H9 (cell line): ENCODE measurements at regions not wholly inside any gene's neighbourhood (a gene's known extent, or its start where the extent isn't known, plus 50 kb on each side); places are given as distances from the start of the nearest gene placed in this dataset.
A peak's percentile ranks its signal among the peaks of the same experiment; 100 is the strongest.

Experiments
- DNase-seq: peaks from one replicate; pipeline ENCODE4 v3.0.0-alpha.2; 2017
- H2AFZ ChIP-seq: one replicate; pipeline ENCODE4 v1.6.1; 2013; ENCODE audit warnings: mild to moderate bottlenecking, low read length, control low read depth, moderate library complexity
- H2AK5ac ChIP-seq: 2 replicates; pipeline ENCODE4 v1.6.1; 2013; ENCODE audit warnings: low read length, control low read depth, mixed read lengths; ENCODE audit not compliant: insufficient read length
- H2BK120ac ChIP-seq: one replicate; pipeline ENCODE4 v1.6.1; 2013; ENCODE audit warnings: low read depth, mild to moderate bottlenecking, low read length, control low read depth, inconsistent platforms; ENCODE audit not compliant: poor library complexity, severe bottlenecking
- H2BK12ac ChIP-seq: 2 replicates; pipeline ENCODE4 v1.6.1; 2013; ENCODE audit warnings: low read length, control low read depth, mixed read lengths, low read depth; ENCODE audit not compliant: insufficient read length
- H2BK15ac ChIP-seq: 2 replicates; pipeline ENCODE4 v1.6.1; 2013; ENCODE audit warnings: low read depth, low read length, control low read depth
- H2BK20ac ChIP-seq: one replicate; pipeline ENCODE4 v1.6.1; 2013; ENCODE audit warnings: low read depth, mild to moderate bottlenecking, low read length, control low read depth, inconsistent platforms; ENCODE audit not compliant: poor library complexity, severe bottlenecking
- H2BK5ac ChIP-seq: 2 replicates; pipeline ENCODE4 v1.6.1; 2013; ENCODE audit warnings: low read length, control low read depth, mixed read lengths; ENCODE audit not compliant: insufficient read length
- H3K14ac ChIP-seq: 2 replicates; pipeline ENCODE4 v1.6.1; 2013; ENCODE audit warnings: low read length, control low read depth; ENCODE audit not compliant: insufficient read depth
- H3K18ac ChIP-seq: 2 replicates; pipeline ENCODE4 v1.6.1; 2013; ENCODE audit warnings: low read depth, mild to moderate bottlenecking, mixed read lengths, low read length, control low read depth; ENCODE audit not compliant: insufficient read length
- H3K23ac ChIP-seq: 2 replicates; pipeline ENCODE4 v1.6.1; 2013; ENCODE audit warnings: low read length, control low read depth, mixed read lengths, low read depth; ENCODE audit not compliant: insufficient read length
- H3K23me2 ChIP-seq: 2 replicates; pipeline ENCODE4 v1.6.1; 2013; ENCODE audit warnings: low read depth, mild to moderate bottlenecking, mixed read lengths, low read length, control low read depth; ENCODE audit not compliant: insufficient read length, poor library complexity, severe bottlenecking
- H3K27ac ChIP-seq: 2 replicates; pipeline ENCODE4 v1.5.1; 2013; ENCODE audit warnings: low read length, control low read depth, mixed read lengths, low read depth; ENCODE audit not compliant: insufficient read length
- H3K27me3 ChIP-seq: 2 replicates; pipeline ENCODE4 v1.6.1; 2013; ENCODE audit warnings: low read length, control low read depth, inconsistent platforms; ENCODE audit not compliant: insufficient read depth
- H3K4ac ChIP-seq: 2 replicates; pipeline ENCODE4 v1.6.1; 2013; ENCODE audit warnings: low read depth, mild to moderate bottlenecking, control low read depth, inconsistent platforms, low read length, moderate library complexity
- H3K4me1 ChIP-seq: 2 replicates; pipeline ENCODE4 v1.6.1; 2013; ENCODE audit warnings: low read length, control low read depth, inconsistent platforms; ENCODE audit not compliant: insufficient read depth
- H3K4me2 ChIP-seq: 2 replicates; pipeline ENCODE4 v1.6.1; 2013; ENCODE audit warnings: low read length, control low read depth, mixed read lengths; ENCODE audit not compliant: insufficient read length, insufficient read depth
- H3K56ac ChIP-seq: 2 replicates; pipeline ENCODE4 v1.6.1; 2013; ENCODE audit warnings: low read depth, mild to moderate bottlenecking, mixed read lengths, low read length, control low read depth; ENCODE audit not compliant: insufficient read length
- H3K79me1 ChIP-seq: 2 replicates; pipeline ENCODE4 v1.6.1; 2013; ENCODE audit warnings: low read depth, mild to moderate bottlenecking, moderate library complexity, low read length, control low read depth, inconsistent platforms; ENCODE audit not compliant: insufficient read depth, poor library complexity, severe bottlenecking
- H3K79me2 ChIP-seq: 2 replicates; pipeline ENCODE4 v1.6.1; 2013; ENCODE audit warnings: low read length, control low read depth, inconsistent platforms; ENCODE audit not compliant: insufficient read depth
- H3K9ac ChIP-seq: 2 replicates; pipeline ENCODE4 v1.6.1; 2013; ENCODE audit warnings: low read length, control low read depth, mixed read lengths; ENCODE audit not compliant: insufficient read length; ENCODE audit errors: extremely low read depth
- H3K9me3 ChIP-seq: one replicate; pipeline ENCODE4 v1.6.1; 2013; ENCODE audit warnings: low read depth, low read length, inconsistent platforms; ENCODE audit not compliant: control insufficient read depth
- H3T11ph ChIP-seq: one replicate; pipeline ENCODE4 v1.6.1; 2013; ENCODE audit warnings: mild to moderate bottlenecking, low read length, control low read depth, inconsistent platforms
- H4K20me1 ChIP-seq: one replicate; pipeline ENCODE4 v1.6.1; 2013; ENCODE audit not compliant: control insufficient read depth, insufficient read length, insufficient read depth
- H4K5ac ChIP-seq: 2 replicates; pipeline ENCODE4 v1.6.1; 2013; ENCODE audit warnings: low read depth, mild to moderate bottlenecking, mixed read lengths, low read length, control low read depth; ENCODE audit not compliant: insufficient read length
- H4K8ac ChIP-seq: replicated peaks from 2 replicates; pipeline ENCODE4 v1.6.1; 2013; ENCODE audit warnings: low read length, control low read depth, mixed read lengths, low read depth; ENCODE audit not compliant: insufficient read length
- H4K91ac ChIP-seq: 2 replicates; pipeline ENCODE4 v1.6.1; 2013; ENCODE audit warnings: low read depth, mild to moderate bottlenecking, moderate library complexity, mixed read lengths, low read length, control low read depth; ENCODE audit not compliant: insufficient read length
- H3K27ac Mint-ChIP-seq, 3 experiments: 2 replicates in 2 of 3; 3 replicates in 1 of 3; pipeline ENCODE4 v1.8.0; 2020 to 2021; ENCODE audit warnings: mixed read lengths in 3 of 3, mild to moderate bottlenecking in 1 of 3, moderate library complexity in 1 of 3
- H3K27me3 Mint-ChIP-seq: 2 replicates; pipeline ENCODE4 v1.8.0; 2021; ENCODE audit warnings: low read depth, mild to moderate bottlenecking, moderate library complexity, mixed read lengths
- H3K36me3 Mint-ChIP-seq, 3 experiments: 2 replicates in 2 of 3; 3 replicates in 1 of 3; pipeline ENCODE4 v1.8.0; 2020 to 2021; ENCODE audit warnings: low read depth in 3 of 3, mixed read lengths in 3 of 3; ENCODE audit not compliant: insufficient read depth in 1 of 3
- H3K4me1 Mint-ChIP-seq, 2 experiments: 2 replicates each; pipeline ENCODE4 v1.8.0; 2020; ENCODE audit warnings: mixed read lengths in 2 of 2
- H3K4me3 Mint-ChIP-seq, 2 experiments: 2 replicates in 1 of 2; 3 replicates in 1 of 2; pipeline ENCODE4 v1.8.0; 2020 to 2021; ENCODE audit warnings: mild to moderate bottlenecking in 2 of 2, mixed read lengths in 2 of 2, moderate library complexity in 1 of 2
- H3K9me3 Mint-ChIP-seq, 2 experiments: 2 replicates in 1 of 2; 3 replicates in 1 of 2; pipeline ENCODE4 v1.8.0; 2020; ENCODE audit warnings: mild to moderate bottlenecking in 2 of 2, mixed read lengths in 2 of 2, moderate library complexity in 1 of 2
- CTCF ChIP-seq: fragments of 200-600 bp; sonication (generic); conservative IDR thresholded peaks from 3 replicates; pipeline ENCODE4 v1.8.0; 2021; ENCODE audit warnings: antibody characterized with exemption, mild to moderate bottlenecking
- WGBS: extraction: QIAGEN DNeasy Blood & Tissue Kit; methylation state at CpG from one replicate; pipeline ENCODE4 v1.1.7; 2013; ENCODE audit warnings: missing lambda C conversion rate, low lambda C conversion rate, mixed read lengths; ENCODE audit not compliant: insufficient read length; ENCODE audit errors: extremely low coverage; 5-methylcytosine and 5-hydroxymethylcytosine counted together

- no peak overlapping the region for H3K27ac ChIP-seq
- peak overlapping the region; percentile 38 to 76 (median 55); a peak in 5 of 7 replicates for H3K27ac Mint-ChIP-seq
- DNase-seq = no peak
- H3K23ac ChIP-seq = no peak overlapping the region
- no peaks in the 10 kb centered on the region for H3K27me3 Mint-ChIP-seq
- no peak overlapping the region for H3K56ac ChIP-seq
- no peak overlapping the region for H3K9ac ChIP-seq
- WGBS = no CpG with 5 or more reads among the region's 9 CpGs
- peaks cover 8% of the 10 kb centered on the region for H3K4me1 ChIP-seq
- no peak overlapping the region for H2AK5ac ChIP-seq
- H2BK5ac ChIP-seq = no peak overlapping the region
- H3K4me1 Mint-ChIP-seq = peaks cover 26 to 28% of the 10 kb centered on the region in 2 experiments
- no peak overlapping the region for H2BK15ac ChIP-seq
- no peaks in the 10 kb centered on the region for H3K9me3 ChIP-seq
- no peaks in the 10 kb centered on the region; the same call in 1 of the 2 replicates for H3K79me2 ChIP-seq
- H3T11ph ChIP-seq = no peak overlapping the region
- H3K4ac ChIP-seq = no peak overlapping the region
- no peaks in the 10 kb centered on the region for H3K9me3 Mint-ChIP-seq
- H3K4me3 Mint-ChIP-seq = peak overlapping the region; percentile 21 to 38; a peak in 3 of 5 replicates
- no peak overlapping the region for H2BK12ac ChIP-seq
- no peaks in the 10 kb centered on the region for H4K20me1 ChIP-seq
- H3K4me2 ChIP-seq = peak overlapping the region; percentile 45
- H4K8ac ChIP-seq = no peak overlapping the region
- no peaks in the 10 kb centered on the region for H3K36me3 Mint-ChIP-seq
- no peaks in the 10 kb centered on the region for H3K23me2 ChIP-seq
- H3K14ac ChIP-seq = no peak overlapping the region
- no peak overlapping the region for H4K5ac ChIP-seq
- H3K27me3 ChIP-seq = no peaks in the 10 kb centered on the region
- H2BK20ac ChIP-seq = no peak overlapping the region
- no peaks in the 10 kb centered on the region for H3K79me1 ChIP-seq
- no peak overlapping the region for H3K18ac ChIP-seq
- H2AFZ ChIP-seq = no peak overlapping the region
- H4K91ac ChIP-seq = no peak overlapping the region
- no peak overlapping the region for H2BK120ac ChIP-seq
- TF ChIP-seq CTCF = no peak
Observed at GRCh38 chr3:76353683-76354082, 568.3 kb upstream of the ZNF717 start.
